Right renal cortex interstitium (tissue), 3 donors: ENCODE measurements at regions not wholly inside any gene's neighbourhood (a gene's known extent, or its start where the extent isn't known, plus 50 kb on each side); places are given as distances from the start of the nearest gene placed in this dataset.

ENCODE experiments used
- DNase-seq, 3 donors: peaks; one replicate each; pipeline ENCODE4 v3.0.0-alpha.2; 2013; ENCODE audit warnings: low read depth in 3 of 3, low spot score in 2 of 3

GRCh38 chr1:72369069-72369757 is 86.9 kb upstream of the NEGR1 start:
- no peak for DNase-seq

- DNase-seq: no peak
These were observed 84.1 kb upstream of the NEGR1 start for GRCh38 chr1:72366466-72366865.

DNA sequence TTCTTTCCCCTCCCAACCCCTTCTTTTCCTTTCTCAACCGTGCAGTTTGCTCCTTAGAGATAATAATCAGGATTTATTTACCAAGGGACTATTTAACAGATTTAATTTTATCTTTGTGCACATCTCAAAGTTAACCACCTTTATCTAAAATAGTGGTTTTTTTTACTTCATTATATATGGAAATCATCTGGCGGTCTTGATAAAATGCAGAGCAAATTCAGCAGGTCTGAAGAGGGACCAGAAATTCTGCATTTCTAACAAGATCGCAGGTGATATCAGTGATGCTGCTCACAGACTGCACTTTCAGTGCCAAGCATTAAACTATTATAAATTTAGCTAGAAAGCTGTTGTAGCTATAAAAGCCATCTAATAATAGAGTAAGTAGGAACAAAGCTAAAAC is 83.4 kb upstream of the NEGR1 start:
- DNase-seq: no peak

GRCh38 chr1:72362538-72362937 is 80.2 kb upstream of the NEGR1 start:
- DNase-seq: no peak

- DNase-seq: no peak
These were observed 75.1 kb upstream of the NEGR1 start for GRCh38 chr1:72357411-72357810.

DNA sequence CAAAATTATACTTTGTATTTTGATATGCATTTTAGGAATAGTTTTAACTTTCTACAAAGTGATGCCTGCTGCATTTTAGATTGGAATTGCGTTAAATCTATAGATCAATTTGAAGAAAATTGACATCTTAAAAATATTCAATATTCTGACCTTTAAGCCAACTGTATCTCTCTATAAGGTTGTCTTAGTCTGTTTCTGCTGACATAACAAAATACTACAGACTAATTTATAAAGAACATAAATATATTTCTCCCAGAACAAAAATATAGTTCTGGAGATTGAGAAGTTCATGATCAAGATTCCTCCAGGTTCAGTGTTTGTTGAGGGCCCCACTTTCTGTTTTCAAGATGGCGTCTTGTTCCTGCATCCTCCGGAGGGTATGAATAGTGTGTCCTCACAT is 73.6 kb upstream of the NEGR1 start:
- DNase-seq: no peak

- no peak for DNase-seq
These were observed 59.3 kb upstream of the NEGR1 start for GRCh38 chr1:72341661-72342060.

DNA sequence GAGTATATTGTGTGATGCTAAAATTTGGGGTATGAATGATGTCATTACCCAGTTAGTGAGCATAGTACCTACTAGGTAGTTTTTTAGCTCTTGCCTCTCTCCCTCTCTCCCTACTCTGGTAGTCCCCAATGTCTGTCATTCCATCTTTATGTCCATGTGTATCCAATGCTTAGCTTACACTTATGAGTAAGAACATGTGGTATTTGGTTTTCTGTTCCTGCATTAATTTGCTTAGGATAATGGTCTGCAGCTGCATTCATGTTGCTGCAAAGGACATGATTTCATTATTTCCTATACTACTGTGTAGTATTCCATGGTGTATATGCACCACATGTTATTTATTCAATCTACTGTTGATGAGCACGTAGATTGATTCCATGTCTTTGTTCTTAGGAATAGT is 54.4 kb upstream of the NEGR1 start:
- no peak for DNase-seq
